ENCODE measurements at regions not wholly inside any gene's neighbourhood (a gene's known extent, or its start where the extent isn't known, plus 50 kb on each side); places are given as distances from the start of the nearest gene placed in this dataset.

- Mint-ChIP-seq H3K27ac (no peak overlapping the region), H3K27me3 (no peaks in the 10 kb centered on the region), H3K4me1 (no peaks in the 10 kb centered on the region), H3K9me3 (no peaks in the 10 kb centered on the region), H3K4me3 (no peak overlapping the region), H3K36me3 (no peaks in the 10 kb centered on the region)
- no peak for DNase-seq
- POLR2A ChIA-PET: no interaction called here
- ATAC-seq (ENCODE audit: low read depth): no peak
Measured at GRCh38 chr5:5061836-5062235, 78.3 kb upstream of the ADAMTS16 start.

GRCh38 chr5:5062525-5063302 lies 77.4 kb upstream of the ADAMTS16 start:
- POLR2A ChIA-PET: no interaction called here
- Mint-ChIP-seq H3K9me3 (no peaks in the 10 kb centered on the region), H3K27ac (no peak overlapping the region), H3K36me3 (no peaks in the 10 kb centered on the region), H3K4me3 (no peak overlapping the region), H3K27me3 (no peaks in the 10 kb centered on the region), H3K4me1 (no peaks in the 10 kb centered on the region)
- DNase-seq: no peak
- ATAC-seq (ENCODE audit: low read depth): no peak

- no peak for DNase-seq
- Mint-ChIP-seq H3K4me1 (no peaks in the 10 kb centered on the region), H3K4me3 (no peak overlapping the region), H3K27me3 (no peaks in the 10 kb centered on the region), H3K27ac (no peak overlapping the region), H3K36me3 (no peaks in the 10 kb centered on the region), H3K9me3 (no peaks in the 10 kb centered on the region)
- no peak for ATAC-seq (ENCODE audit: low read depth)
- POLR2A ChIA-PET: no interaction called here
Measured at GRCh38 chr5:5063533-5063953, 76.6 kb upstream of the ADAMTS16 start.

GRCh38 chr5:5065472-5065871 lies 74.7 kb upstream of the ADAMTS16 start:
- DNase-seq (no peak), ATAC-seq (ENCODE audit: low read depth) (no peak)
- H3K9me3 Mint-ChIP-seq: no peaks in the 10 kb centered on the region
- POLR2A ChIA-PET: no interaction called here
- H3K4me3 Mint-ChIP-seq: no peak overlapping the region
- no peaks in the 10 kb centered on the region for H3K4me1 Mint-ChIP-seq
- no peaks in the 10 kb centered on the region for H3K36me3 Mint-ChIP-seq
- H3K27me3 Mint-ChIP-seq: no peaks in the 10 kb centered on the region
- no peak overlapping the region for H3K27ac Mint-ChIP-seq

- POLR2A ChIA-PET: no interaction called here
- DNase-seq (no peak), ATAC-seq (ENCODE audit: low read depth) (no peak)
- Mint-ChIP-seq H3K4me1 (no peaks in the 10 kb centered on the region), H3K9me3 (no peaks in the 10 kb centered on the region), H3K4me3 (no peak overlapping the region), H3K36me3 (no peaks in the 10 kb centered on the region), H3K27ac (no peak overlapping the region), H3K27me3 (no peaks in the 10 kb centered on the region)
Measured at GRCh38 chr5:5066276-5067186, 73.6 kb upstream of the ADAMTS16 start.

GRCh38 chr5:5069851-5070250 lies 70.3 kb upstream of the ADAMTS16 start:
- Mint-ChIP-seq H3K27me3 (no peaks in the 10 kb centered on the region), H3K27ac (no peak overlapping the region), H3K9me3 (no peaks in the 10 kb centered on the region), H3K36me3 (no peaks in the 10 kb centered on the region), H3K4me3 (no peak overlapping the region), H3K4me1 (no peaks in the 10 kb centered on the region)
- POLR2A ChIA-PET: no interaction called here
- no peak for ATAC-seq (ENCODE audit: low read depth)
- no peak for DNase-seq

- POLR2A ChIA-PET: no interaction called here
- Mint-ChIP-seq H3K4me3 (no peak overlapping the region), H3K4me1 (no peaks in the 10 kb centered on the region), H3K27me3 (no peaks in the 10 kb centered on the region), H3K36me3 (no peaks in the 10 kb centered on the region), H3K27ac (no peak overlapping the region), H3K9me3 (no peaks in the 10 kb centered on the region)
- DNase-seq: no peak
- no peak for ATAC-seq (ENCODE audit: low read depth)
Measured at GRCh38 chr5:5071554-5071953, 68.6 kb upstream of the ADAMTS16 start.

GRCh38 chr5:5077236-5077635 lies 62.9 kb upstream of the ADAMTS16 start:
- no peak for DNase-seq
- no peaks in the 10 kb centered on the region for H3K9me3 Mint-ChIP-seq
- no peaks in the 10 kb centered on the region for H3K27me3 Mint-ChIP-seq
- POLR2A ChIA-PET: no interaction called here
- no peaks in the 10 kb centered on the region for H3K36me3 Mint-ChIP-seq
- no peak for ATAC-seq (ENCODE audit: low read depth)
- no peak overlapping the region for H3K27ac Mint-ChIP-seq
- no peak overlapping the region for H3K4me3 Mint-ChIP-seq
- no peaks in the 10 kb centered on the region for H3K4me1 Mint-ChIP-seq

GRCh38 chr5:5078009-5078897 lies 61.9 kb upstream of the ADAMTS16 start:
- no peaks in the 10 kb centered on the region for H3K27me3 Mint-ChIP-seq
- no peak overlapping the region for H3K27ac Mint-ChIP-seq
- H3K4me3 Mint-ChIP-seq: no peak overlapping the region
- POLR2A ChIA-PET: no interaction called here
- DNase-seq: no peak
- H3K36me3 Mint-ChIP-seq: no peaks in the 10 kb centered on the region
- no peak for ATAC-seq (ENCODE audit: low read depth)
- no peaks in the 10 kb centered on the region for H3K4me1 Mint-ChIP-seq
- no peaks in the 10 kb centered on the region for H3K9me3 Mint-ChIP-seq

GRCh38 chr5:5079876-5080275 lies 60.3 kb upstream of the ADAMTS16 start:
- no peaks in the 10 kb centered on the region for H3K27me3 Mint-ChIP-seq

GRCh38 chr5:5080790-5081189 lies 59.3 kb upstream of the ADAMTS16 start:
- H3K9me3 Mint-ChIP-seq: no peaks in the 10 kb centered on the region
- H3K4me1 Mint-ChIP-seq: no peaks in the 10 kb centered on the region
- ATAC-seq (ENCODE audit: low read depth) (no peak), DNase-seq (no peak)
- H3K27me3 Mint-ChIP-seq: no peaks in the 10 kb centered on the region
- H3K4me3 Mint-ChIP-seq: no peak overlapping the region
- no peak overlapping the region for H3K27ac Mint-ChIP-seq
- POLR2A ChIA-PET: no interaction called here
- no peaks in the 10 kb centered on the region for H3K36me3 Mint-ChIP-seq

More at GRCh38 chr5:5079876-5080275, 60.3 kb upstream of the ADAMTS16 start:
- no peak for ATAC-seq (ENCODE audit: low read depth)
- DNase-seq: no peak
- POLR2A ChIA-PET: no interaction called here
- Mint-ChIP-seq H3K9me3 (no peaks in the 10 kb centered on the region), H3K27ac (no peak overlapping the region), H3K4me1 (no peaks in the 10 kb centered on the region), H3K4me3 (no peak overlapping the region), H3K36me3 (no peaks in the 10 kb centered on the region)

- Mint-ChIP-seq H3K36me3 (no peaks in the 10 kb centered on the region), H3K27me3 (no peaks in the 10 kb centered on the region), H3K4me1 (no peaks in the 10 kb centered on the region), H3K27ac (no peak overlapping the region), H3K4me3 (no peak overlapping the region), H3K9me3 (no peaks in the 10 kb centered on the region)
- no peak for ATAC-seq (ENCODE audit: low read depth)
- DNase-seq: no peak
- POLR2A ChIA-PET: no interaction called here
Measured at GRCh38 chr5:5085381-5085780, 54.7 kb upstream of the ADAMTS16 start.

GRCh38 chr5:5089895-5090649 lies 50.1 kb upstream of the ADAMTS16 start:
- no peaks in the 10 kb centered on the region for H3K4me1 Mint-ChIP-seq
- ATAC-seq (ENCODE audit: low read depth): no peak
- POLR2A ChIA-PET: no interaction called here

More at GRCh38 chr5:5089895-5090649, 50.1 kb upstream of the ADAMTS16 start:
- Mint-ChIP-seq H3K27me3 (no peaks in the 10 kb centered on the region), H3K36me3 (no peaks in the 10 kb centered on the region), H3K4me3 (no peak overlapping the region), H3K9me3 (no peaks in the 10 kb centered on the region), H3K27ac (no peak overlapping the region)
- DNase-seq: no peak

All from activated naive CD8-positive, alpha-beta T cell treated with anti-CD3 and anti-CD28 coated beads, Interleukin-2, amount 10 ng/mL, durations not matched to agents 7 days and 5 days (primary cell).